G401.6 (cell line): ENCODE measurements at regions not wholly inside any gene's neighbourhood (a gene's known extent, or its start where the extent isn't known, plus 50 kb on each side); places are given as distances from the start of the nearest gene placed in this dataset.

ENCODE experiments used
- FAIRE-seq: peaks from 2 replicates; lab custom pipeline; 2012; peaks lifted over from hg19 to GRCh38; lab: Jason Lieb, UNC

- no peak for FAIRE-seq
These were observed 237.7 kb upstream of the MEF2C start for GRCh38 chr5:89120719-89121118.

- no peak for FAIRE-seq
These were observed 234.2 kb upstream of the MEF2C start for GRCh38 chr5:89117124-89117644.

GRCh38 chr5:89110916-89111646, 228.1 kb upstream of the MEF2C start:
- no peak for FAIRE-seq

- FAIRE-seq = no peak
These were observed 223.5 kb upstream of the MEF2C start for GRCh38 chr5:89106480-89106879.

- FAIRE-seq = no peak
These were observed 222.9 kb upstream of the MEF2C start for GRCh38 chr5:89105836-89106235.

DNA sequence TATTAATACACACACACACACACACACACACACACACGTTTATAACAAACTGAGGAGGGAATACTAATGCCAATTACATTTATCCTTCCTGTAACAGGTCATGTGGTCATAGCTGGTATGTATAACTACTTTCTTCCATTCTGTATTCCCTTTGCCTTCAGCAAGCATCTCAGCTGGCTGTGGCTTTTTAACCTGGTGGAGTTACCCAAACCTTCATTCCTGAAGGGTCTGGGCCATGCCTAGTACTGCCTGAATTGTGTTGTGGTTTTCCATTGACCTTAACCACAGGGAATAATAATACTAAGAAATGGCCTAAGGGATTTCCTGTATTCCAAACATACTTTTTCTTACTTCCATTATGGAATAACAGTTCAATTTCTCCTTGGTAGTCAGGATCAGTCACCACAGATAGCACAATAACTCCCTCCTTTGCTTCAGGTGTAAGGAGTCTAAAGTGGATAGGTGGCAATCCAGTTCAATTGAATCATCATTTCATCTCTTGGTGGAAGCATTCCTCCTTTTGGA, 222.2 kb upstream of the MEF2C start:
- no peak for FAIRE-seq

GRCh38 chr5:89098199-89098756, 215.3 kb upstream of the MEF2C start:
- FAIRE-seq = no peak

DNA sequence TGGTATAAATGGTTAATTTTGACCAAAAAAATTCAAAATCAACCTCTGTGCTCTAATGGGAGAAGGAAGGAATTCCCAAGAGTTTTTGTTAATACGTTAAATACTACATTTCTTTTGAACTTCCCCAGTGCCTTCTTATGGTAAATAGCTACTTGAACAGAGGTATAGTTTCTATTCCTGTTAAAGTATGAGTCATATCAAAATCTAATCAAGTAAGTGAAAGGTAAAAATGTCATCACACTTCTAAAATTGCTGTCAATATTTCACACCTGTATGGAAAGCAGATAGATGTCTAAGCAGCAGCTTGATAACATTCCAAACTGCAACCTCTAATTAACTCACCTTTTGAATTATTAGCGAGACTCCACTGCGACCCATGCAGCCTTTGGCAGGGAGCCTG, 214.1 kb upstream of the MEF2C start:
- FAIRE-seq = no peak

DNA sequence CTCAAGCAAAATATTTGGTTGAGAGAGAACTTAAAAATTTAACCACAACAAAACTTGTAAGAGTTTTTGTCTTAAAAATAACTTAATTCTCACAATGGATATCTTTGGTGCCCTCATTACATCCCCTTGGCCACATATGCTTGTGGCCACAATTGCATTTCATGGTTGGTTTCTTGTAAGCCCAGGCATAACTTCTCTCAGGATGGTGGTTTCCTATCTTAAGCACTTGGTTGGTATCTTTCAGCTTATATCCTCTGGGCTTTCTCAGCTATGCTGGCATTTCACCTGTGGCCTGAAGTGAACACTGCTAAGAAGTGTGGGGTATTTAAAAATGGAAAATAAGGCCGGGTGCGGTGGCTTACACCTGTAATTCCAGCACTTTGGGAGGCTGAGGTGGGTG, 212.4 kb upstream of the MEF2C start:
- FAIRE-seq = no peak

GRCh38 chr5:89090037-89090436, 207.1 kb upstream of the MEF2C start:
- FAIRE-seq = no peak

GRCh38 chr5:89087551-89088318, 204.8 kb upstream of the MEF2C start:
- FAIRE-seq = no peak

DNA sequence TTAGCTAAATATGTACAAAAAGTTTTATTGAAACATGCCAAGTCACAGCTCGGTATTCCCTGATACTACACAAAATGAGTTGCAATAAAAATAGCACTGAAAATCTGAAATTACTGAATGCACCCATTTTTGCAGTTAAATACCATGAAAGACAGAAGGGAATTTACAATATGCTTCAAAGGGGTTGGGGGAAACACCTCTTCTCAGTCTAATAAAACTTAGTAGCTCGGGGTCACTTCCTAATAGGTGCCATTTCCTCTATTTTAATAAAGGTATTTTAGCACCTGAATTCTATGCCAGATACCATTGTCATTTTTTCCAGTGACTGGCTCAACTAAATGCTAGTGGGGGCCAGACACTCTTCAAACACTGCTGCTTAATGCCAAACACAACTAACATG, 204.1 kb upstream of the MEF2C start:
- FAIRE-seq = no peak

DNA sequence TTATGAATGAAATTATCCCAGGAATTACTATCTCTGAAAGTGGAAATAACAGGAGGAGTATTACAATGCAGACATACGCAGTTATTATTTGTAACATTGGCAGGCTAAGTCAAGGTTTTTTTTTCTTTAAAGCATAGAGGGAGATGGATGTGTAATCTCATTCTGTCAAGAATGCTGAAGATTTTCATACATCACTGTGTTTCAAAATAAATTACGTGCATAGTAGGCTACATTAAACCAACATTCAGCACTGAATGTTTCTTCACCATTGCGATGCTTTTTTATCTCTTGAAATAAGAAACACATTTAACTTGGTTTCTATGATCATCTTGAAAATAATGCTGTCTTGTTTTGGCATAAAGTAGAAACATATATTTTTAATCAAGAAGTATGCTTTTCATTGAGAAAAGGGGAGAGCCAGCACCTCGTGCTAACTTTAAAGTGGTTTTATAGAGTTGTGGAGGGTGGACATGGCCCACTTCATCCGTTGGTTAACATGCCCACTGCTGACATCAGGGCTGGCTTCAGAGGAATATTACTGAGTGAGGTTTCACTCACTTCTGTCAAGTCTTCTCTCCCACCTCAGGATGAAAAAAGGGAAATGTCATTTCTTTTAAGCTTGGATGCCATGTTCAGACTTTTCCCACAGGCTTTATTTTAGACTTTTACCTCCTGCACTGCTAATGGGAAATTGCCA, 203.6 kb upstream of the MEF2C start:
- FAIRE-seq = no peak

DNA sequence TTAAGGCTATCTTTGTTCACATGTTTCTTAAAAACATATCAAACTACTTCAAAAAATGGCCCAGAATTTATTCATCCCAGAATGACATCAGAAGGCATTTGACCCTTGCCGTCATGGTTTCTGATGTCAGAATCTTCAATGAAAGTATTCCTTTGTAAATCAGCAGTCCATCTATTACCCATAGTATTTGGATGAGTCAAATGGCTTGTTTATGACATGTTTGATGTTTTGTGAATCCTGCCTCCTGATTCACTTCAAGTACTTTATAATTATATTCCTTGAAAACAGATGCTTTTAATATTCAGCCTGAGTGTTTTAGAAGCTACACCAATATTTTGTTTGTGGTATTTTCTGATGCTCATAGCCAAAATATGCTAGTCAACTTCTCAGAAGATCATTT, 200.8 kb upstream of the MEF2C start:
- no peak for FAIRE-seq

- no peak for FAIRE-seq
These were observed 198.4 kb upstream of the MEF2C start for GRCh38 chr5:89081360-89081759.

DNA sequence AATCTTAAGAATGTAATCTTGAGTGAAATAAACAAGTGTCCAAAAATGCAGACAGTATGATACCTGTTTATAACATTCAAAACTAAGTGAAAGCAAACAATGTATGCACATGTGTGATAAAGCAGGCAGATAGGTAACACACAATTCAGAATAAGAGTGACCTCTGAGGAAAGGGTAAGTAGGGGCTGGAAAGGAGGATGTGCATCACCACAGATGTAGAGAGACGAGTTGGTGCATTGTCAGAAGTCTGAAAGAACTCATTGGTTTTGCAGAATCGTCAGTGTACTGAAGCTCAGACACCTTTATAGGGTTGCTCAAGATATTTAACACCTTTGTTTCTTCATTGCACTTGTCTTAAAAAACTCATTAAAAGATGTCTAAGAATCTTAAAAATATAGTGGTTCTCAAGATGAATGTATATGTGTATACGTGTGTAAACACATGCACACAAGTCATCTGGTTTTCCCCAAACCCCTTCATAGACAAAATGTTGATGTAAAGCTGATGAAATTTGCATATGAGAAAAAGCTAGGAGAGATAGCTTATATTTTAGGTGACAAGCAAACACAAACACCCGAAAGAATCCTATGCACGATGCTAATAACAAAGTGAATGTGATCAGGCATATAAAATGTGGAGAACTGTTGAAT, 197.6 kb upstream of the MEF2C start:
- FAIRE-seq = no peak

DNA sequence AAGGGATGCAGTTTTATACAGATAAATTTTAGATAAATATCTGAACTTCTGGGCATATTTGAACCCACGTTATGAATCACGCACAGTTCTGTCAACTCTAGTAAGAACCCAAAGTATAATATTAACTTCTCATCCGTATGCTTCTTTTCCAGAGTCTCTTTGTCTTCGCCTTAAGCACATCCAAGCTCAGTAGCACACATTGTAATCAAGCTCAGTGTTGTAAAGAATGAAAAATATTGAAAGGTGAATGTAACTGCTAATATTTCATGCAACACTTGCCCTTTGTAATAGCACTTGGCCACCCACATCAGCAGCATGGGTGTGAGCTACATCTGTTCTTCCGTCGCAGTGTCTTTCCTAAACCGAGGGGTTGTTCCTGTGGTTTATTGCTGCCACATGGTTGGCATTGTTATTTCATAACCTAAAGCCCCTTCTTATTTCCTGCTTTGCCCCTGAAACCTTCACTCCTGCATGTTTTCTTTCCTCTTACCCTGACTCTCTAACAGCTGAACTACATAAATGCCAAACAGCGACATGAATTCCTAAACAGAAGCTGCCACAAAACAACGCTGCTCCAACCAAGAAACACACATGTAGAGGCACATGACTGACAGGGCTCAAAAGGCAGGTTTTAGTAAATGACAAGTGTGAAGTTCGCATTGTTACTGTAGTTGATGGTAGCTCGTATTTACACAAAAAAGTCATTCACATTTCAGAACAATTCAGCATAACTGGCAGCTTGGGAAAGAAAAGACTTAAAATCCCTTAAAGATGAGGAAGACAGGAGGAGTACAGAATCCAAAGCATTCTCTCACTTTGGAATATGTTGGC, 190.1 kb upstream of the MEF2C start:
- no peak for FAIRE-seq

DNA sequence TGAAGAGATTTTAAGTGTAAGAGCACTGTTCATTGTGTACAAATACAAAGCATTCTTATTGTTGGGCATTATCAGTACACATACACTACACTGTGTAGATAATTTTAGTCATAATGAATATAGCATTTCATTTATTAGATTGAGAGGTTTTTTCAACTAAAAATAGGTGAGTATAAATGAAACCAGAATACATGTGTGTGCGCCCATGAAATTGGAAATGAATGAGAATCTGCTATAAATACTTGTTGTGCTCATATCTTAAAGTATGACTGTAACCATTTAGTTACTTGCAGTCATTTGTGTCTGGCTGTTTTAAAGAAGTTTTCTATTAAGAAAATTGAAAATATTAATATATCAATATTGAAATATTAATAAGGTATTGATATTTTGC, 189.0 kb upstream of the MEF2C start:
- FAIRE-seq = no peak

- FAIRE-seq = no peak
These were observed 188.3 kb upstream of the MEF2C start for GRCh38 chr5:89071101-89071940.

GRCh38 chr5:89069591-89069990, 186.6 kb upstream of the MEF2C start:
- no peak for FAIRE-seq
